OCI-LY7 (cell line): ENCODE measurements at regions not wholly inside any gene's neighbourhood (a gene's known extent, or its start where the extent isn't known, plus 50 kb on each side); places are given as distances from the start of the nearest gene placed in this dataset.

Experiments used
- CTCF ChIP-seq: fragments of 200-600 bp; sonication (generic); conservative IDR thresholded peaks from 2 replicates; pipeline ENCODE4 v1.5.1; 2014; ENCODE audit warnings: mild to moderate bottlenecking, antibody characterized with exemption, low read length, moderate library complexity, mixed read lengths
- EZH2phosphoT487 ChIP-seq: fragments of 200-600 bp; sonication (generic); IDR thresholded peaks from 2 replicates; pipeline ENCODE4 v1.6.1; 2018; ENCODE audit warnings: low read depth, borderline replicate concordance, mild to moderate bottlenecking, mixed run types, antibody characterized with exemption, low read length, moderate library complexity, mixed read lengths

- TF ChIP-seq CTCF (no peak), EZH2phosphoT487 (no peak)
Measured at GRCh38 chr13:75986818-75987217, 350.7 kb downstream of the LMO7 start.
